ENCODE measurements at regions not wholly inside any gene's neighbourhood (a gene's known extent, or its start where the extent isn't known, plus 50 kb on each side); places are given as distances from the start of the nearest gene placed in this dataset.

DNA sequence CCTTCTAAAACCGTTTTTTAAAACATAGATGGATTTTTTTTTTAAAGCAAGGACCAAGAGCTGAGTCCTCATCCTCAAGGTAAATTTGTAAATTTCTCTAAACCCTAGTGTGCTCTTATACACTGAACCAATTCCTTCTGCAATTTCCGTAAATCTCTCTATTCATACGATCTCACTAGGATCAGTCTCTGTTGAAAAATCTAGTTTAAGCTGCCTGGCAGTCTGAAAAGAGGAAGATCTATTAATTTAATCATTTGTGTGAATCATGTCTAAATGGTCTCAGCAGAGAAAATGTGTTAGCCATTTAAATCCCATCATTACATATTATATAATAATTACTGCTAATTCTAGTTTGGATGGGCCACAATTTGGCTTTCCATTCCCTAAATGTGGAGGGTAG is 184.2 kb upstream of the TSHZ2 start:
- Histone ChIP-seq H3K4me3 (no peak overlapping the region), H3K27me3 (no peaks in the 10 kb centered on the region), H3K9me3 (no peaks in the 10 kb centered on the region), H3K36me3 (no peaks in the 10 kb centered on the region), H3K27ac (no peak overlapping the region), H3K4me1 (no peaks in the 10 kb centered on the region)
- DNase-seq (ENCODE audit: low spot score) = no peak
- TF ChIP-seq, protein P1, sequence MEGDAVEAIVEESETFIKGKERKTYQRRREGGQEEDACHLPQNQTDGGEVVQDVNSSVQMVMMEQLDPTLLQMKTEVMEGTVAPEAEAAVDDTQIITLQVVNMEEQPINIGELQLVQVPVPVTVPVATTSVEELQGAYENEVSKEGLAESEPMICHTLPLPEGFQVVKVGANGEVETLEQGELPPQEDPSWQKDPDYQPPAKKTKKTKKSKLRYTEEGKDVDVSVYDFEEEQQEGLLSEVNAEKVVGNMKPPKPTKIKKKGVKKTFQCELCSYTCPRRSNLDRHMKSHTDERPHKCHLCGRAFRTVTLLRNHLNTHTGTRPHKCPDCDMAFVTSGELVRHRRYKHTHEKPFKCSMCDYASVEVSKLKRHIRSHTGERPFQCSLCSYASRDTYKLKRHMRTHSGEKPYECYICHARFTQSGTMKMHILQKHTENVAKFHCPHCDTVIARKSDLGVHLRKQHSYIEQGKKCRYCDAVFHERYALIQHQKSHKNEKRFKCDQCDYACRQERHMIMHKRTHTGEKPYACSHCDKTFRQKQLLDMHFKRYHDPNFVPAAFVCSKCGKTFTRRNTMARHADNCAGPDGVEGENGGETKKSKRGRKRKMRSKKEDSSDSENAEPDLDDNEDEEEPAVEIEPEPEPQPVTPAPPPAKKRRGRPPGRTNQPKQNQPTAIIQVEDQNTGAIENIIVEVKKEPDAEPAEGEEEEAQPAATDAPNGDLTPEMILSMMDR (IDR thresholded peaks at IDR 0.05) = no peak

DNA sequence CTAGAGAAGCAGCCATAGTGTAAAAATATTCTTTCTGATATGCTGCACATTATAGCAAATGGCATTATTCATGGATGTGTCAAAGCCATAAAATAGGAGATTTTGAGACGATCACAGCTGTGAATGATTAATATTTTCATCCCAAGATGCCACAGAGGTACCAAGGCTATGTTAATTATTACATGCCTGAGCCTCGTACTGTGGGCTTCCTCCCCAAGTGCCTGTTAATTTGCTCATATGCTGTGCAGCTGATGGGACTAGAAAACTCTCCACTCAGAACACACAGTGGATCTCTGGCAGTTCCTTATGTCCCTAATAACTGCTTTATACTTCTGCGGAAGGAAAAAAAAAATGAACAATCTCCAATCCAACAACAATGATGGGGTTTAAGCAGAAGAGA is 184.9 kb upstream of the TSHZ2 start:
- no peaks in the 10 kb centered on the region for H3K36me3 ChIP-seq
- H3K27me3 ChIP-seq = no peaks in the 10 kb centered on the region
- TF ChIP-seq, protein P1 (IDR thresholded peaks at IDR 0.05) = no peak
- H3K4me1 ChIP-seq = no peaks in the 10 kb centered on the region
- DNase-seq (ENCODE audit: low spot score) = no peak
- no peak overlapping the region for H3K27ac ChIP-seq
- H3K9me3 ChIP-seq = no peaks in the 10 kb centered on the region
- H3K4me3 ChIP-seq = no peak overlapping the region

DNA sequence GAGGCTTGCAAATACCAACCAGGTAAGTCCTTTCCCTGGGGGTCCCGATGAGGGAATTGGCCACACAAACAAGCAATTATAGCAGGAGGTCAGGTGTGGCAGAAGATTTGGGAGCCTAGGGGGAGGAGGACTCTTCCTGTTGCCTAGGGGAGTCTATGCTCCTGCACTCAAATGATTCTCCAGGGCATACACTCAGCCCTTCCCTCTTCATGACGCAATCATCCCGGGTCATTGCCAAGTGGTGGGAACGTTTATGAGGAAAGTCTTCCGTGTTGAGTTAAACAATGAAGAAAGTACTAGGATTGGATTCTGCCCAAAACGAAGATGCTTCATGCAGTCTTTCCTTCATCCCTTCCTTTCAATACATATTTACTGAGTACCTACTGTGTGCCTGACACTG is 186.5 kb upstream of the TSHZ2 start:
- H3K36me3 ChIP-seq = no peaks in the 10 kb centered on the region

DNA sequence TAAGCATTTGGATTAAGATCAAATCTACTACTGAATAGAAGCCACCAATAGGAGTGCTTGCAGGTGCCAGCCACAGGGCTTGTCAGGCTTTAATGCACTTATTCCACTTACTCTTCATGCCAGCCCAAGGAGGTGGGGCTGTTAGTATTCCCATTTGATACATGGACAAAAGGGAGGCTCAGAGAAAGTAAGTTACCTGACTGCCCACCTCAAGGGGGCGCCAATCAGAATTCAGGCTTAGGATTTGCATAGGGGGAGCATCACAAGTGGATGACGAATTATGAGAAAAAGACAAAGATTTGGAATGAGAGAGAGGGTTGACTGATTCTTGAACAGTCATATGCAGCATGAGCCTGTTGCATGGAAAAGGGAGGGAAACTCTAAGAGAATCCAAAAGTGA is 188.4 kb upstream of the TSHZ2 start:
- H3K9me3 ChIP-seq = no peaks in the 10 kb centered on the region
- H3K27me3 ChIP-seq = no peaks in the 10 kb centered on the region
- TF ChIP-seq, protein P1 (IDR thresholded peaks at IDR 0.05) = no peak
- no peaks in the 10 kb centered on the region for H3K36me3 ChIP-seq
- H3K4me1 ChIP-seq = no peaks in the 10 kb centered on the region
- DNase-seq (ENCODE audit: low spot score) = no peak
- no peak overlapping the region for H3K27ac ChIP-seq
- H3K4me3 ChIP-seq = no peak overlapping the region

More for the DNA sequence above, 186.5 kb upstream of the TSHZ2 start:
- Histone ChIP-seq H3K4me3 (no peak overlapping the region), H3K27ac (no peak overlapping the region), H3K27me3 (no peaks in the 10 kb centered on the region), H3K9me3 (no peaks in the 10 kb centered on the region), H3K4me1 (no peaks in the 10 kb centered on the region)
- no peak for DNase-seq (ENCODE audit: low spot score)
- TF ChIP-seq, protein P1 (IDR thresholded peaks at IDR 0.05) = no peak

DNA sequence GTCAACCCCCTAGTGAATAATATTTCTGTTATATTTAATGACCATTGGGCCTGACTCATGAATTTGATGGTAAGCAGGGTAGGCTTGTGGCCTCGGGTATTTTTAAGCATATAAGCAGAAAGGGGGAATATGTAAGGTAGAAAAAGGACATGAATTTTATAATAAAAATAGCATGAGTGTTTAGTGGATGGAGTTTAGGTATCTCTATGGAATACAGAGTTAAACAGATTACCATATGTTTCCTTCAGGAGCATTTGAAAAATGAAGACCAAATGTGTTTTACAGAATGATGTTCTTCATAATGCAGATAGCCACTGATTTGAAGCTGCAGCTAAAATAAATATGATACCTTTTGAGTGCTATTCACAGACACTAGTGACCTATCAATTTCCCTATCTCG is 191.7 kb upstream of the TSHZ2 start:
- DNase-seq (ENCODE audit: low spot score) = no peak
- no peak overlapping the region for H3K27ac ChIP-seq
- TF ChIP-seq, protein P1 (IDR thresholded peaks at IDR 0.05) = no peak
- H3K27me3 ChIP-seq = no peaks in the 10 kb centered on the region
- H3K36me3 ChIP-seq = no peaks in the 10 kb centered on the region
- H3K4me1 ChIP-seq = no peaks in the 10 kb centered on the region
- no peaks in the 10 kb centered on the region for H3K9me3 ChIP-seq
- no peak overlapping the region for H3K4me3 ChIP-seq

DNA sequence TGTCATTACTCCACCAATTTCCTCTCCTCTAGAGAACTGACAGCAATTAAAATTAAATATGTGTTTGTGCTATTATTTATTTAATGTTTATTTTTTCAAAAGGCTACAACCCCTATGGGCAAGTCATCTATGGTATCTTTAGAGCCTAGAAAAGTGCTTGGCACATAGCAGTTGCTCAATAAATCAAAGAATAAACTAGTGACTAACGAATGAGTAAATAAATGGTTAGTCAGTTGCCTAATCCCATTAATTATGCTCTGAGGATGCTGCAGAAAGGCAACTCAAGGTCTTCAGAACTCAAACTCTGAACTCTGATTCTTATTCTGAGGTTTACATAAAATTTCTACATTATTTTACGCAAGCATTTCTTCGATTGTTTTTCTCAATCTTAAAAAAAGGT is 193.0 kb upstream of the TSHZ2 start:
- no peak overlapping the region for H3K27ac ChIP-seq
- TF ChIP-seq, protein P1 (IDR thresholded peaks at IDR 0.05) = no peak
- H3K36me3 ChIP-seq = no peaks in the 10 kb centered on the region
- H3K4me3 ChIP-seq = no peak overlapping the region
- DNase-seq (ENCODE audit: low spot score) = no peak
- H3K4me1 ChIP-seq = no peaks in the 10 kb centered on the region
- no peaks in the 10 kb centered on the region for H3K9me3 ChIP-seq
- H3K27me3 ChIP-seq = no peaks in the 10 kb centered on the region
